Endothelial cell of umbilical vein (primary cell): ENCODE measurements at regions not wholly inside any gene's neighbourhood (a gene's known extent, or its start where the extent isn't known, plus 50 kb on each side); places are given as distances from the start of the nearest gene placed in this dataset.

Experiments
- BruUV-seq: library from RNA; stranded (reverse); fragments of 400-500 nt; replicated peaks from 2 replicates; lab custom pipeline; 2021; lab: Mats Ljungman, UMichigan
- CTCF ChIA-PET: fragments of 300-600, 350-600 bp; sonication (Branson Sonifier 250); formaldehyde crosslinking; loops from one replicate; lab custom pipeline; 2021; ENCODE audit warnings: antibody characterized with exemption, inconsistent platforms; lab: Charles Lee
- POLR2A ChIA-PET: fragments of 300-600, 350-600 bp; sonication (Branson Sonifier 250); formaldehyde crosslinking; loops from one replicate; lab custom pipeline; 2021; ENCODE audit warnings: antibody characterized with exemption, inconsistent platforms; lab: Charles Lee
- DNase-seq: peaks from one replicate; pipeline ENCODE4 v3.0.0-alpha.2; 2011; ENCODE audit warnings: low read depth, low spot score
- FAIRE-seq: peaks from 2 replicates; lab custom pipeline; 2011; peaks lifted over from hg19 to GRCh38; lab: Jason Lieb, UNC
- H2AFZ ChIP-seq: 2 replicates; pipeline ENCODE4 v1.6.0; 2012; ENCODE audit warnings: low read depth, low read length, control low read depth, inconsistent platforms
- H3K27ac ChIP-seq: 2 replicates; pipeline ENCODE4 v1.5.1; 2011; ENCODE audit warnings: low read depth, mild to moderate bottlenecking, control low read depth, low read length, moderate library complexity; ENCODE audit not compliant: insufficient read depth
- H3K27me3 ChIP-seq, 2 experiments: 2 replicates each; pipeline versions ENCODE4 v1.6.0 to v1.6.1; 2011; ENCODE audit warnings: low read length in 2 of 2, mixed read lengths in 1 of 2; ENCODE audit not compliant: control insufficient read depth in 2 of 2, insufficient read depth in 2 of 2
- H3K36me3 ChIP-seq, 2 experiments: 2 replicates in 1 of 2; 3 replicates in 1 of 2; pipeline ENCODE4 v1.5.1; 2011; ENCODE audit warnings: low read length in 2 of 2, mild to moderate bottlenecking in 1 of 2, moderate library complexity in 1 of 2; ENCODE audit not compliant: control insufficient read depth in 2 of 2, insufficient read depth in 2 of 2; ENCODE audit errors: extremely low read depth in 1 of 2
- H3K4me1 ChIP-seq: 3 replicates; pipeline ENCODE4 v1.5.1; 2011; ENCODE audit warnings: mild to moderate bottlenecking, low read length; ENCODE audit not compliant: control insufficient read depth, insufficient read depth; ENCODE audit errors: extremely low read depth
- H3K4me2 ChIP-seq: 2 replicates; pipeline ENCODE4 v1.6.1; 2011; ENCODE audit warnings: low read length, control low read depth, mixed read lengths; ENCODE audit not compliant: insufficient read depth
- H3K4me3 ChIP-seq, 3 experiments: fragments of 200-600 bp in 1 of 3; sonication (generic), shearing (Covaris generic) in 1 of 3; replicated peaks in 1 of 3; 2 replicates each; pipeline ENCODE4 v1.5.1; 2011 to 2016; ENCODE audit warnings: control low read depth in 3 of 3, low read length in 3 of 3, mild to moderate bottlenecking in 2 of 3, inconsistent platforms in 1 of 3, low read depth in 1 of 3, moderate library complexity in 1 of 3; ENCODE audit not compliant: insufficient read depth in 1 of 3
- H3K79me2 ChIP-seq: 2 replicates; pipeline ENCODE4 v1.6.0; 2012; ENCODE audit warnings: low read length, inconsistent platforms; ENCODE audit not compliant: control insufficient read depth, insufficient read depth
- H3K9ac ChIP-seq: replicated peaks from 2 replicates; pipeline ENCODE3; 2011; ENCODE audit warnings: low read length, control low read depth; ENCODE audit not compliant: insufficient read depth; ENCODE audit errors: extremely low read depth
- H3K9me1 ChIP-seq: replicated peaks from 3 replicates; pipeline ENCODE4 v1.6.0; 2011; ENCODE audit warnings: mild to moderate bottlenecking, low read length; ENCODE audit not compliant: control insufficient read depth, insufficient read depth; ENCODE audit errors: extremely low read depth
- H3K9me3 ChIP-seq: replicated peaks from 2 replicates; pipeline ENCODE4 v1.5.1; 2012; ENCODE audit warnings: low read length, inconsistent platforms; ENCODE audit not compliant: control insufficient read depth, insufficient read depth
- H4K20me1 ChIP-seq: replicated peaks from 2 replicates; pipeline ENCODE3; 2011; ENCODE audit warnings: mild to moderate bottlenecking, low read length; ENCODE audit not compliant: control insufficient read depth, insufficient read depth; ENCODE audit errors: extremely low read depth
- EZH2 ChIP-seq: IDR thresholded peaks from 2 replicates; pipeline ENCODE4 v1.6.1; 2012; ENCODE audit warnings: borderline replicate concordance, low read depth, mild to moderate bottlenecking, moderate library complexity, low read length, inconsistent platforms; ENCODE audit not compliant: severe bottlenecking
- FOS ChIP-seq: IDR thresholded peaks from 2 replicates; pipeline ENCODE4 v1.6.1; 2011; ENCODE audit warnings: mild to moderate bottlenecking, low read length, moderate library complexity, borderline replicate concordance; ENCODE audit not compliant: insufficient read depth
- JUN ChIP-seq: IDR thresholded peaks from 2 replicates; pipeline ENCODE4 v1.6.1; 2011; ENCODE audit warnings: borderline replicate concordance, low read depth; ENCODE audit not compliant: insufficient read length, insufficient read depth
- MAX ChIP-seq: IDR thresholded peaks from 2 replicates; pipeline ENCODE4 v1.6.1; 2011; ENCODE audit not compliant: insufficient read depth, insufficient read length
- POLR2A ChIP-seq: IDR thresholded peaks from 2 replicates; pipeline ENCODE4 v1.6.1; 2012; ENCODE audit warnings: low read depth, mild to moderate bottlenecking, control low read depth, low read length
- dilution Hi-C: fragments of 300-500 bp; cut with MboI; formaldehyde crosslinking; loops from one replicate; pipeline ENCODE4 v1.15.0; 2019; ENCODE audit warnings: low sequenced_read_pairs; ENCODE audit not compliant: extremely low pct_ligation_motif_present
- intact Hi-C: fragments of 100-400 bp; cut with micrococcal nuclease; formaldehyde crosslinking; loops from one replicate; pipeline ENCODE4 v1.10.0; 2022

- Histone ChIP-seq H2AFZ (no peak overlapping the region), H3K9ac (no peak overlapping the region), H3K4me2 (no peak overlapping the region), H3K27ac (no peak overlapping the region), H3K36me3 (no peaks in the 10 kb centered on the region), H3K79me2 (no peaks in the 10 kb centered on the region), H3K9me3 (no peaks in the 10 kb centered on the region), H3K4me1 (no peaks in the 10 kb centered on the region), H3K4me3 (no peak overlapping the region), H3K9me1 (no peaks in the 10 kb centered on the region), H3K27me3 (no peaks in the 10 kb centered on the region), H4K20me1 (no peaks in the 10 kb centered on the region)
- BruUV-seq, result no TSS peak
- no peak for TF ChIP-seq JUN
- TF ChIP-seq EZH2, result no peak
- no peak for TF ChIP-seq MAX
- dilution Hi-C loops (no loop called here), intact Hi-C loops (no loop called here)
- POLR2A ChIA-PET, result no interaction called here
- no peak for FAIRE-seq
- no peak for DNase-seq
- CTCF ChIA-PET, result no interaction called here
Observed at GRCh38 chr1:83626603-83627002, 372.3 kb downstream of the TTLL7 start.

- no peaks in the 10 kb centered on the region for H3K27me3 ChIP-seq
- no peaks in the 10 kb centered on the region for H3K4me1 ChIP-seq
- H3K4me2 ChIP-seq, result no peak overlapping the region
- H3K9me1 ChIP-seq, result no peaks in the 10 kb centered on the region
- H3K27ac ChIP-seq, result no peak overlapping the region
- POLR2A ChIA-PET, result no interaction called here
- FAIRE-seq (no peak), DNase-seq (no peak)
- BruUV-seq, result no TSS peak
- no peaks in the 10 kb centered on the region for H4K20me1 ChIP-seq
- intact Hi-C loops, result no loop called here
- dilution Hi-C loops, result no loop called here
- no peaks in the 10 kb centered on the region for H3K79me2 ChIP-seq
- no peak overlapping the region for H2AFZ ChIP-seq
- TF ChIP-seq FOS (no peak), POLR2A (no peak), MAX (no peak), JUN (no peak)
- no peak overlapping the region for H3K4me3 ChIP-seq
- CTCF ChIA-PET, result no interaction called here
- no peaks in the 10 kb centered on the region for H3K36me3 ChIP-seq
- no peak overlapping the region for H3K9ac ChIP-seq
- H3K9me3 ChIP-seq, result no peaks in the 10 kb centered on the region
Observed at GRCh38 chr1:83625646-83626045, 373.3 kb downstream of the TTLL7 start.
